Posterior cingulate gyrus (tissue), 11 donors: ENCODE measurements at regions not wholly inside any gene's neighbourhood (a gene's known extent, or its start where the extent isn't known, plus 50 kb on each side); places are given as distances from the start of the nearest gene placed in this dataset.

Experiments
- DNase-seq, 10 donors: peaks; one replicate each; pipeline versions ENCODE4 v3.0.0 to v3.0.0-alpha.2; 2020 to 2021; ENCODE audit warnings: mixed read lengths in 3 of 10
- intact Hi-C: fragments of 100-400 bp; cut with DNase I; formaldehyde crosslinking; loops from one replicate; pipeline ENCODE4 v1.15.1; 2023

DNA sequence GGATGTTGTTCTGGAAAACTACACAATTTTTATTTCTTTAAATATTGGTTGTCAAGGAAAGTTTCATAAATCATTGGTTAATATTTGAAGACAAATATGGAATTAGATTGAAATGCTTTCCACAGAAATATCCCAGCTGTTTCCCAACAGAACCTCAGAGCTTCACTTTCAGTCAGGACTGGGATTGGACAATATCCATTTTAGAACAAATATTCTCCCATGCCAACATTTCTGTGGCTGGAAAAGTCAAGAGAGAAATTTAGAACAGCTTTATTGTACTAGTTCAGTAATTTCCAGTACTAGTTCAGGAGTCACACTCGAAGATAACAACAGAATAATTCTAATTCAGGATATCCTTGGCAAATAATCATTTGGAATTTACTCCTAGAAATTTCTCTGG lies 116.1 kb upstream of the TUT7 start:
- intact Hi-C loops = no loop called here
- DNase-seq = no peak

DNA sequence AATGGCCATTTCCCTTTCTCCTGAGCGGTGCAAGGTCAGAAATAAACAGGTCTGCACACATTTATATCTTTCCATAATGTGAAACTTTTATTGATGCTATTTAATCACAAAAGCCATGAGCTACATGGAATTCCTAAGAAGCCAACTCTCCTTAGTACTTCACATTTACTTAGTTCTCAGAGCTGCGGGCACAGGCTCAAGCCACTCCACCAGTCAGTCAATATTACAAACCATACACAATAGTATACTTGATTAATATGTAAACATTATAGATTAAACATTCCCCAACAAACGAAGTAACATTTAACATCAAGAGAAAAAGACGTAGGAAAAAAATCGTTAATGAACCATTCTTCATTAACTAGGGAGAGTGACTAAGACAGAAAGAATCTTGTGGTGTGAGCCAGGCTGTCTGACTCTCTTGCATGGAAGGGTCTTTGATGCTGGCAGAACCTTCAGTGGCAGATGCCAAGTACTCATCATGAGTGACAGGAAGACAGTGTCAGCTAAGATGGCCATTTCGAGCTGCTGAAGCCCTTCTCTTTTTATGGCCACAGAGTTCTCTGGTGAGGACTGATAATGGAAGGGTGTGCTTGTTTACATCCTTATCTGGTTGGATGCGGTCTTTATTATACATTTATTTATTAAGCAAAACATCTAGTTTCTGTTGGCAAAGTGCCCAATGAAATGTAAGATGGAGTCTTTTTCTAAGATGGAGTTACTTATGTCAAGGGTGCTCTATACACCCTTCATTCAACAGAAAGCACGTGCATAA lies 115.5 kb upstream of the TUT7 start:
- intact Hi-C loops = no loop called here
- DNase-seq = no peak

DNA sequence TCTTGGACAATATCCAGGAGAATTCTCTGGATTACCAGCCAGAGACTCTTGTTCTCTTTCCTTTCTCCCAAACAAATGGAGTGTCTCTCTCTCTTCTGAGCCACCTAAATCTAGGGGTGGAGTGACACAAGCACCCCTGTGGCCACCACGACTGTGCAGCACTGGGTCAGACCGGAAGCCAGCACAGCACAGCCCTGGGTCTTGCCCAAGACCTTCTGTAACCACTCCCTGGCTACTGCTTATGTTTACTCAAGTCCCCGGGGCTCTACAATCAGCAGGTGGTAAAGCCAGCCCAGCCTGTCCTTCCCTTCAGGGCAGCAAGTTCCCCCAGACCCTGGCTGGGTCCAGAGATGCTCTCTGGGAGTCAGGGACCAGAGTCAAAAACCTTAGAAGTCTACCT lies 110.0 kb upstream of the TUT7 start:
- no peak for DNase-seq
- intact Hi-C loops = no loop called here

DNA sequence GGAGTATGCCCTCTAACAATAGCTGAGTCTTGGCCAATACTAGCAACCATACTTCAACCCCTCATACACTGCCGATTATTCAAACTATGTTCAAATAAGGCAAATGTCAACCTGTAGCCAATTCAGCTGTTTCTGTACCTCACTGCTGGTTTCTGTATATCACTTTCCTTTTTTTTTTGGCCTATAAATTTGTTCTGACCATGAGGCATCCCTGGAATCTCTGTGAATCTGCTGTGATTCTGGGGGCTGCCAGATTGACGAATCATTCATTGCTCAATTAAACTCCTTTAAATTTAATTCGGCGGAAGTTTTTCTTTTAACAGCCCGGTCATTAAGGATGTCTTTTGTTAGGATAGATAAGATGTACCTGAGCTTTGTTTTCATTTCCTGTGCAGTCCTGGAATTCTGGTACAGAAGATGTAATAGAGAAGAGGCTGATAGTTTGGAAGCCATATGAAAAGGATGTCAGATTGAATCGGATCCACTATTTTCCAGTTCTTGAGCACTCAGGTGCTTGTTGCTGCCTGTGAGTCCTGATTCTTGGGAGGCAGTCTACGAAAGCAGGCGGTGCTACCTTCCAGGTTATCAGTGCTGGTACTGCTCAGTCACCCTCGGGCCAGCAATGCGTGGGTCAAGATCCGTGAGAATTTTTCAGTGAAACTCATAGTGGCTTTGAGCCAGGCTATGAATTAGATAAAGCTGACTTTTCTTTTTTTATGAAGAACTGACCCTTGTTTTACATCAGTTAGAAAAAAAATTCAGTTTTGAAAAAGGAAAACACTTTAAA lies 106.2 kb upstream of the TUT7 start:
- DNase-seq = no peak
- intact Hi-C loops = no loop called here

DNA sequence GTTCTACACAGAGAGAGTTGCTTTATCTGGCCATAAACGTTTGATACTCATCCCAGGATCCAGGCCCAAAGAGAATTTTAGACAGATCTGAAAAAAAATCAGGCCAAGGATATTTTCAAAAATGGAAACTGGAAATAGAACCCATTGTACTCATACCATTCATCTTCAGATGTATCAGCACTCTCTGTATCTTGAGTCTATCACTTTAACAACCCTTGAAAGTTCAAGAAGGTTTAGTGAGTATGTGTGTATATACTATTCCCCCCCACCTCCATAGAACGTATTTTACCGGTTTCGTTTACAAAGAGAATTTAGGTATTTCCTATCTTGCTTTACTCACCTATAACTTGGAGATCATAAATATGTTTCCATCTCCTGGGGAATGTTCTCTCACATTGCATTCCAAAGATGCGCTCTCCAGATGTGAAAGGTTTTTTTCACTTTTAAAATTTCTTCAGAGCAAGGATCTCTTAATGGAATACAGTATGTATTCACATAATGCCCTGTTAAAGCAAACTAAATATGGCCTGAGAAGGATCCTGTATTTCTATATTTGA lies 105.5 kb upstream of the TUT7 start:
- intact Hi-C loops = no loop called here
- DNase-seq = no peak

DNA sequence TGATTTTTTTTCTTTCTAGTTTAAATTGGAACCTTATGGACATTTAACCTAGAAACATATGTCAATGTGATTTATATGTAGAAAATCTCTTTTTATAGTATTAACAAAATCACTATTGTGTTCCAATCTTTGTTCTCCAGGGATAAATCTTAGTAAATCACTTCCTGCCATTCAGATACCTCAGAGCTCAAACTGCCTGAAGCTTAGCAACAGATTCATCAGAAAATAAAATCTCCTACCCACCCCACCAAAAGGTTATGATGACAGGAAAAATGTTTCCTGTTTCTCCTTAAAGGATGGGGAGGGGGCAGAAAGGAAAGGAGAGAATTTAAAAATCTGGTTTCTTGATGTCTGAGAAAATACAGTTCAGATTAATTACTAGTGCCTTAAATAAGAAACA lies 105.0 kb upstream of the TUT7 start:
- no peak for DNase-seq
- intact Hi-C loops = no loop called here

DNA sequence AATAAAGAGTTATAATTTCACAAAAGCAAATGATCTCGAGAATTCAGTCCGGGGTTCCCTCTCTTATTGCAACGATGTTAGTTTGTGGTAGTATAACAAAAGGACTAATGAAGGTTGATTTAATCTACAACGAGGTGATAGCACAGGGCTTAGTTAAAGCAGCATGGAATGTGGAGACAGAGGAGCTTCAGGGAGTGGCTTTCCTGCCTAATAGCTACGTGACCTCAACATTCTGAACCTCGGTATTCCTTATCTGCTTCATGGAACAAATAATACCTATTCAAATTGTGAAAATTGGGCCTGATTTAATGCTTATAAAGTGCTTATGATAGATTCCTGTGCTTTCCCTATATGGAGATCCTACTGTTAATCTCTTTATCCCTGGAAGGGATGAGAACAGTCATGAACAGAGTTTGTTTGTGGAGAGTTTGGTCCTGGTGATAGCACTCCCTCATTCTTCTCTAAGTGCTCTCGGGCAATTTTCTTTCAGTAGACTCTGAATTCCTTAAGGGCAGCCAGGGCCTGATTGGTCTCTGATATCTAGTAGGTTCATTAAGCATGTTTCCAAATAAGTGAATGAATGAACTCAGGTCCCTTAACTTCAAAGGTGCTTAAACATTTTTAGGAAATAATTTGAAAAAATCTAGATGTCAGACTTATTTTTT lies 104.1 kb upstream of the TUT7 start:
- intact Hi-C loops = no loop called here
- no peak for DNase-seq

DNA sequence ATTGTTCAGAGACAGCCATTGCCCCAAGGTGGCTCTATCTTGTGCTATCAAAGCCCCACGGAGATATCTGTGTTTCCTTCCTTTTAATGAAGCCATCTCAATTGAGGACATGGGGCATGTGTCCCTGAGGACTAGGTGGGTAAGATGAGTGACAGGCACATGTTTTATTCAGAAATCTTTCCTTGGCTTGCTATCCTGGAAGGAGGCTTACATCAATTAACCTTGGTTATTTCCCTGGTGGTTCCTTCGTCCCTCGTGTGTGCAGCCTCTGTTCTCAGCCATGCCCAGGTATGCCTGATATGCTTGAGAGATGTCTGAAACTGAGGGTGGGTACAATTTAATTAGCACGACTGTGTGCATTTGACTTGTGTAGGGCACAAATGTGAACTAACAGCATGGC lies 102.2 kb upstream of the TUT7 start:
- intact Hi-C loops = no loop called here

DNA sequence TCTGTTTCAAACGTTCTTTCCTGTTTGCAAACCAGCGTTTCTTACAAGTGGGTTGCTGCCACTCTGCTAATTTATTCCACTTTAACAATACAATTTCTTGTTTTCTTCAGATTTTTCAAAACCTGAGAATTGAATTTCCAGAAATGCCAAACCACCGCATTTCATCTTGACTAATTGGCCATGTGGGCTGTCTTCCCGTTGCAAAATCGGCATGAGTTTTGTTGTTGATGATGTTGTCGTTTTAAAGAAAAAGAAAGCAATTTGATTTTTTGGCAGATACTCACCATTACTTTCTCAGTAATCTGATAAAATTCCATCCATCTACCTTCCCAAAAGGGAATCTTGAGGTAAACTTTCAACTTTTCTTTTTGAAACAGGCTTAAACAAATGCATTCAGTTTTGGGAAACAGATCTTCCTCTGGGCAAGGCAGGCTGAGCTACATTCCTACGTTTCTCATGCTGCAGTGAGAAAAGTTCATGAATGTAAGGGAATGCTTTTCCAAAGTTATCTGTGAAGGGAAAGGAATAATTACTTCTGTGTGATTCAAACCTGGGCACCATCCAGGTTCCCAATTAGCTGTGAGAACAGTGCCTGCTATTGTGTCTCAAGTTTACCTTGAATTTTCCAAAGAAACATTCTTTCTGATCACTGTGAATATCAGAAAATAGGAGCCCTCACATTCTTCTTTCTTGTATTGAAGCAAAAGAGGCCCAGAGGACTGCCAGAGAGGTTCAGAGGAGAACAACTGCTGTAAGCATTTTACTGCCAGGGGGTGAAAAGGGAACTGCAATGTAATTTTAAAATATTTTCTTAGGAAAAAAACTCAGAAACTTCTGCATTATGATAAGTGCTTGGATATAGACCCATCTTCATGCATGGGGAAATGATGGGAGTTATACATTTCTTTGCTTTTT lies 100.7 kb upstream of the TUT7 start:
- intact Hi-C loops = no loop called here

More for the DNA sequence above, 102.2 kb upstream of the TUT7 start:
- DNase-seq = no peak

DNA sequence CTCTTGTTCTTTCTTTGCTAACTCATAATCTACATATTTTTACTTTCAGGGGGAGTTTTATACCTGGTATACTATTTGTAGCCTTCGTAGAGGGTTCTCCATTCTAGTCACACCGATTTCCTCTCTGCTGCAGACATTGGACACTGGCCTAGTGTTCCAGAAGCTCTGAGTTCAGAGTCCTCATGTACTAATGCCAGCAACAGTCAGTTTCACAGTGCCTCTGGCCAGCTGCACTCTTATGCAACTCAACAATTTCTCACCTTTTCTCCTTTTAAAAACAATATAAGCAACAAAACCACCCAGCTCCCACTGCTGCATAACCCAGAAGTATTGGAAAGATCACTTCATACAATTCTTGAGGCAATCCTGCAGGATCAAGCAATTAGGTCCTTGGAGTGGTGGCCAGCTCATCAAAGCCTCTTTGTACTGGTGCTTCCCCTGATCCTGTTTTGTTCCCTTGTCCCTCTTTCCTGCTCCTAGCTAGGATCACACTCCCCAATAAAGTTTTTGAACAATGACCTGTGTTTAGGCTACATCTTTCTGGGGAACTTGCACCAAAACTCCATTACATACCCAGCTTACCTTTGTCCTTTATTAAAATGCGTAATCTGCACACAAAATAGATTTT lies 98.1 kb upstream of the TUT7 start:
- intact Hi-C loops = no loop called here
- no peak for DNase-seq

More for the DNA sequence above, 100.7 kb upstream of the TUT7 start:
- no peak for DNase-seq

DNA sequence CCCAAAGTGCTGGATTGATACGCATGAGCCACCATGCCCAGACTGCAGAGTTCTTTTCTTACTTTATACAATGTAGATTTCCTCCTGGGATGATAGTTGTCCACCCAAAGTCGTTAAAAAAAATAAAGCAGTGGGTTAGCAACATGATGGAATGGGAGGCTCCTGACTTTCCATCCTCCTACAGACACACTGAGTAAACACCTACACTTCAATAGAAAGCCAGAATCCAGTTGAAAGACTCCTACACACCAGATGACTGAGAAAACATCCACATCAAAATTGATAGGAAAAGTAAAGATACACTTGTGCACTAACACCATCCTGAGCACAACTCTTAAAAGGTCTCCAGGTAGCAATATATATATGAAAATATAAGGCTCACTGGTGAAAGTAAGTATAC lies 95.0 kb upstream of the TUT7 start:
- intact Hi-C loops = no loop called here
- DNase-seq = no peak

DNA sequence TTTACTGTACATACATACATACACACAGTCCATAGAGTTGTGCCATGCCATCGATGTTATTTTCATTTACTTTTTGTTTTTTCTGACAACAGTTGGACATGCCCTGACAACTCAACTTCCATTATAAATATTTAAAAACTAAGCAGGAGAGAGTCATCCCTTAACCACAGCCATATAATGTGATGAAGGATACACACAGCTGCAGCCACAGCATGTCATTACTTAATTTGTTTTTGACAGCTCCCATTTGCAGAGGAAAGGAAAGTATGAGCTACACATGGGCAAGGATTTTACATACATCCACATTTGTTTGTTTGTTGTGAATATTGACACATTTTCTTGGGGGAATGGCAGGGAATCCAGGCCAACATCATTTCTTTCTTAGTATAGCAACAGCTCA lies 91.5 kb upstream of the TUT7 start:
- intact Hi-C loops = no loop called here
- DNase-seq = no peak

DNA sequence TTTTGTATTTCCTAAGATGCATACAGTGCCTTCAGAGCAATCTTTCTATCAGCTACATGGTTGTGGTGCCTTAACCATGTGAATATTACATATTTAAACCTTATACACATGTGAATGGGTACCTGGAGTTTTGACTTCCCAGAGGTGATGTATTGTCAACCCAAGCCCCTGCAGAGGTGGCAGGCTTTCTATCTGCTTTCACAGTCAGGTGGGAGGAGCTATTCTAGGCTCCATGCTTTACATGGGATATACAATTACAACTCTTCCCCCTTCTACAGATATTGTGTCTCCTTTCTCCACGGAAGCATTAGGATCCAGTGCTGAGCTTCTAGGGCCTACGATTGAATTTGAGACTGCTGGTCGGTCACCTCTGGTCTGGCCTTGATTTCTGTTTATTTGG lies 89.8 kb upstream of the TUT7 start:
- DNase-seq = no peak
- intact Hi-C loops = no loop called here

DNA sequence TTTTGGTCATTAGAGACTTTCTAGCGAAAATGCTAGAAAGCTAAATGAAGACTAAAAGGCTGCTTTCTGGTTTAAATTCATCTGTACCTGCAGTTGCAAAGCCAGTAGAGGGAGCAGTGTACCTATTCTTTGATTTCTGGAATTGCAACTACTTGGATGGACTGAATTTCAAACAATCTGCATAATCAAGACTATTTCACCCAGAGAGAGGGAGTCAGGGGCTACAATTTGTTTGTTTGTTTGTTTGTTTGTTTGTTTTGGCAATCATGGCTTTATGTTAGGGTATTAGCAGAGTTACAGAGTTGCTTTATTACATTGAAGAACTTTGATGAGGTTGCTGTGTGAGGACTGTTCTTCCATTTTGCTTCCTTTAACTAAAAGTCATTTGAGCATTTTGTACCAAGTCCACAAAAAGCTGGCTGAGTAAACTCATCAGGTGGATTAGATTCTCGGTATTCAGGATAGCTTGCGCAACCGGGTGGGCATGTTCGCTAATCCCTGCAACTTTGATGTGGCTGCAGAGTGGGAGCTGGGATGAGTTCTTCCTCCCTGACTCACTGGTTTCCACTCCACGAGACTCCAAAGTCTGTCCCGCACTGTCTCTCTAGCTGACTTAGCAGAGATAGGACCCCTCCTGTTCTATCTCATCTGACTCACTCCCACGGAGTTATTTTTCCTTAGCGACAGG lies 80.0 kb upstream of the TUT7 start:
- DNase-seq = no peak
- intact Hi-C loops = loop anchor here (10.0 kb wide), 1 partner anchor 1231 kb away; no protein-coding TSS in a partner anchor

DNA sequence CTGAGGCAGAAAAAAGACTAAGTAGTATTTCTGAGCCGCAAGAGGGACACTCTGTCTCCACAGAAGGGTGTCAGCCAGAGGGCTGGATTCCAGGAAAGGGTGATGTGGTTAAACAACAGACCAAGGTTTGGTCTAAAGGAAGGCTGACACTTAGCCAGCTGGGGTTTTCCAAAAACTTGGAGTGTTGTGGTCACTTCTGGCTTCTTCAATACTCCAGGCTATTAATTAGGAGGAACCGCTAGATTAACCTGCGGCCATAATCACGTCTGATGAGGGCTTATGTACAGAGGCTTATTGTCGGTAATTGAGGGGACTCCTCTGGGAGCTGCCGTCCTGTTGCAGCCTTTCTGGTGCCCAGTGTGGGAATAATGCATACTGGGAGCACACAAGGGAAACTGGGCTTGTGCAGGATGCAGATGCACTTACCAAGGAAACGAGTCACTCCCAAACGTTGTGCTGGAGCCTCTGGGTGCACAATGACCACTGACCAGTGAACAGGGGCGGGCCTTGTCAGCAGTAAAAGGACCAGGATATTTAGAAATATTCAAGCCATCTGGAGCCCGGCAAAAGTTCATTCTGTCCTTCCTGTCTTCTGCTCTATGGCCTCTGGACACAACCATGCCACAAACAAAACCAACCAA lies 70.2 kb upstream of the TUT7 start:
- intact Hi-C loops = no loop called here
- DNase-seq = no peak

DNA sequence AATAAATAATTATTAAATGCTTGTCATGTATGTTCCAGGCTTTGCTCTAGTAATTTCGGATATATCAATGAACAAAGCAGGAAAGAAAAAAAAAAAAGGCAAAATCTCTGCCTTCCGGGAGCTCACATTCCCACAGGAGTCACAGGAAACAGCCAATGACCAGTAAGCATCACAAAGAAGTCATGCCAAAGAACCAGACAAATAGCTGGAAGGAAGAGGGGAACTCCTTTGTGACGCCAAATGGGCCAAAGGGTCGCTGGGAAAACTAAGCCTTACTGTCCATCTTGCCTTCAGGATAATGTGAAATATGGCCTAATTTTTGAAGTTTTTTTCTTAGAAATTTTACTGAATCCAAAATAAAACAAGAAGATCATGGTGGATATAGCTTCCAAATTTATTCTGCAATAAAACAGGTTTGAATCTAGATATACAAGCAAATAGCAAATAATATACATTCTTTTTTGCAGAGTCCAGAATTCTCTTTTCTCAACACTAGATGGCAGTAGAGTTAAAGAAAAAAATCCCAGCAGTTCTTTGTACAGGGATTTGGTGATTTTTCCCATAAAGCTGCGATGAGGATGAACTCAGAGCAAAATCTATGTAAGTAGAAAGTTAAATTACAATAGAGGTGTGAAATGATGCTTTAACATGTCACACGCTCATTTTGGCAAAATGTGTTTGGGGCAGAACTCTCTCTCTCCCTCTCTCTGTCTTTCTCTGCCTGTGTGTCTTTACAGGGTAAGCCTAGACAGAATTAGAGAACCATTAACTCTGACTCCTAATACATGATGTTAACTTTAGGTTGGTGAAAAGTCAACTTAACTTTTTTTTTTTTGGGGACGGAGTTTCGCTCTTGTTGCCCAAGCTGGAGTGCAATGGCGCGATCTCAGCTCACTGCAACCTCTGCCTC lies 60.0 kb upstream of the TUT7 start:
- intact Hi-C loops = loop anchor here (2.0 kb wide), 1 partner anchor 911 kb away; no protein-coding TSS in a partner anchor
- DNase-seq = no peak

DNA sequence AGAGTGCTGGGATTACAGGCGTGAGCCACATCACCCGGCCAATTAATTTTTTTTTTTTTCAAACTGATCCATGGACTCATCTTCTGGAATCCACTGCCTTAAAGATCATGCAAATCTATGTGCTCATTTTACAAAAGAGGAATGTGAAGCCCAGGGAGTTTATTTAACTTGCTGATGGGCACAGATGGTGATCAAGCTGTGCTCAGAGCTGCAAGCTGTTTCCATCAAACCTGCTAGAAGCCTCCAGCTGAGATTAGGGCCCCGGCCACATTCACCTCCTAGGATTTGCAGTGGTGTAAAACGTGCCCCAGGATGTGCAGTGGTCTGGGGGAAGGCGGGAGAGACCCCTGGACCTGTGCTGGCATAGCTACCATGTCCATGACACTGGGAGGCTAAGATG lies 56.1 kb upstream of the TUT7 start:
- DNase-seq = peak in 4 of 10 donors; percentile 18 to 74 (median 26)
- intact Hi-C loops = no loop called here
